Astrocyte of the spinal cord (primary cell): ENCODE measurements at regions not wholly inside any gene's neighbourhood (a gene's known extent, or its start where the extent isn't known, plus 50 kb on each side); places are given as distances from the start of the nearest gene placed in this dataset.
"Not testable (repeated sequence)": the region's sequence is repeated elsewhere in the genome, so short reads cannot be mapped to it uniquely, and the experiment has no call there.

Experiments
- DNase-seq: peaks from one replicate; pipeline ENCODE4 v3.0.0; 2011; ENCODE audit warnings: low read depth, low spot score
- H3K4me3 ChIP-seq: 2 replicates; pipeline ENCODE4 v1.5.1; 2011; ENCODE audit warnings: low read depth, mild to moderate bottlenecking, low read length, moderate library complexity
- CTCF ChIP-seq: IDR thresholded peaks from 2 replicates; pipeline ENCODE4 v1.5.1; 2012; ENCODE audit warnings: low read depth, mild to moderate bottlenecking, low read length, inconsistent platforms
- in situ Hi-C: cut with HindIII; loops from 2 replicates; pipeline ENCODE4 v1.10.0; 2017; ENCODE audit warnings: low sequenced_read_pairs

GRCh38 chr2:17194083-17194482 lies 324.2 kb downstream of the RAD51AP2 start:
- no peak overlapping the region for H3K4me3 ChIP-seq
- DNase-seq, result no peak
- in situ Hi-C loops, result no loop called here
- no peak for TF ChIP-seq CTCF

- DNase-seq, H3K4me3 ChIP-seq, in situ Hi-C loops: not testable (repeated sequence)
Measured at GRCh38 chr2:17193433-17193890, 324.8 kb downstream of the RAD51AP2 start.

- in situ Hi-C loops, result no loop called here
- DNase-seq, result no peak
- H3K4me3 ChIP-seq, result no peak overlapping the region
- TF ChIP-seq CTCF, result no peak
Measured at GRCh38 chr2:17191223-17191622, 327.0 kb downstream of the RAD51AP2 start.

- TF ChIP-seq CTCF, result no peak
- in situ Hi-C loops, result no loop called here
- DNase-seq, result no peak
- no peak overlapping the region for H3K4me3 ChIP-seq
Measured at GRCh38 chr2:17190527-17190926, 327.7 kb downstream of the RAD51AP2 start.

- in situ Hi-C loops, result no loop called here
- DNase-seq, result no peak
- no peak for TF ChIP-seq CTCF
- H3K4me3 ChIP-seq, result no peak overlapping the region
Measured at GRCh38 chr2:17188721-17189120, 329.5 kb downstream of the RAD51AP2 start.

GRCh38 chr2:17184512-17184911 lies 333.7 kb downstream of the RAD51AP2 start:
- in situ Hi-C loops, result no loop called here
- no peak overlapping the region for H3K4me3 ChIP-seq
- no peak for DNase-seq
- TF ChIP-seq CTCF, result no peak

- TF ChIP-seq CTCF, result no peak
- in situ Hi-C loops, result no loop called here
- no peak for DNase-seq
- no peak overlapping the region for H3K4me3 ChIP-seq
Measured at GRCh38 chr2:17182399-17182798, 335.8 kb downstream of the RAD51AP2 start.
